Fibroblast of gingiva (primary cell): ENCODE measurements at regions not wholly inside any gene's neighbourhood (a gene's known extent, or its start where the extent isn't known, plus 50 kb on each side); places are given as distances from the start of the nearest gene placed in this dataset.

Source experiments
- DNase-seq: peaks from one replicate; pipeline ENCODE4 v3.0.0-alpha.2; 2011; ENCODE audit warnings: low read depth

DNA sequence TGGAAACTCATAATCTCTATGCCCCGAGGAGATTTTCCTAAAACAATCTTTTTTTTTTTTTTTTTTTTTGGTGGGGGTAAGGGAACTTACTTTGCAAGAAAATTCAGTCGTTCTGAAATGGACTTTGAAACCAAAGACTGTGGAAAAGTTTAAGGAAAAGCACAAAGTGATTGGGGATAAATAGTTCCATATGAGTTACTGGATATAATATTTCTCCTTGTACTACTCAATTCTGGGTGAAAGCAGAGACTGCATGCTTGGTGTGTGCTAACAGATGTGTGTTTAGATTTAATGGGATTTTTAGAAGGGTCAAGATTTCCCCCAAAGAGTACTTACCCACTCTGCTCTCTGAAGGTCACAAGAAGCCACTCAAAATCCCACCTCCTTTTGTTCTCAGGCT lies 204.9 kb upstream of the USP24 start:
- peak; percentile 67 for DNase-seq

DNA sequence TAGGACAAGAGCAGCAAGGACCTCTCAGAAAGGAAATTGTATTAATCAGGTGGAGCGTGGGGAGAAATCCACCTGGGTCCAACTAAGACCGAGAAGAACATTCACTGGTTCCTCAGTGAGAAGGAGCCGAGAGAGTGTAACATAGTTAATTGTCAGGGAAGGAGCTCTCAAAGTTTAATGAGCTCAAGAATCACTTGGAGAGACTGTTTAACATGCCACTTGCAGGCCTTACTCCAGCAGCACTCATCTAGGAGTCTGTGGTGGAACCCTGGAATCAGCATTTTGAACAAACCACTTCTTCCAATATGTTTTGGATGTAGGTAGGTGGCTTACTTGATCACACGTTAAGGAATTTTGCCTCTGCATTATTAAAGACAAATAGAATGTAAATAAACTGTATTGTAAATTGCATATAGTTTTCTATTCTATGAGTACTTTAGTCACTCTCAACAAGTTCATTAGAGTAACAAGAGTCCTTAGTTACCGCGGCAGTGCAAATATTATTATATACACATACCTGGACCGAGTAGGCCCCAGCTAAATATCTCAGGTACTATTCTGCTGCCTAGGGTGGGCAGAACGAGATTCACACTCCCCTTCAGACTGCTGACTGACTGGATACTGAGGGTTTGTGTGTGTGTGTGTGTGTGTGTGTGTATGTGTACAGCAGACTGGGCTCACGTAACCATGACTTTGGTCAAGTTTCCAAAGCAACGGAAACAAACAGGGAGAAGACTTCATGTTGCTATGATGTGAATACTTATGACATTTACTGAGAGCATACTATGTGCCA lies 203.2 kb upstream of the USP24 start:
- no peak for DNase-seq

GRCh38 chr1:55416164-55416842 lies 201.1 kb upstream of the USP24 start:
- no peak for DNase-seq

DNA sequence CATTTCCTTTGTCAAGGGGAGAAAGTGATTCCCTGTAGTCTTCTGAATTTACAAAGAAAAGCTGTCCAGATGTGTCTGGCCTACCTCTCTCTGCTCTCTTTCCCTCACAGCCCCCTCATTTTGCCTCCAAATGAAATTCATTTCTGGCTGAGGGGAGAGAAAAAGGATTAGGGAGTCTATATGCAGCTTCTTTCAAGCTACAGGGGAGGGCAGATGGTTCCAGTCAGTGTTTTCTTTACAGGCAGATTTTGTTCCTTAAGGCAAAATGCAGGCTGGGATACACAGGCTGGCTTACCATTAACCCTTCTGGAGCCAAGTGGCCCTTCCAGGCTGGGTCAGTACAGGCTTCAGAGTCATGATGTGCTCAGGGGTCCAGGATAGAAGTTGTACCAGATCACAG lies 198.1 kb upstream of the USP24 start:
- no peak for DNase-seq

DNA sequence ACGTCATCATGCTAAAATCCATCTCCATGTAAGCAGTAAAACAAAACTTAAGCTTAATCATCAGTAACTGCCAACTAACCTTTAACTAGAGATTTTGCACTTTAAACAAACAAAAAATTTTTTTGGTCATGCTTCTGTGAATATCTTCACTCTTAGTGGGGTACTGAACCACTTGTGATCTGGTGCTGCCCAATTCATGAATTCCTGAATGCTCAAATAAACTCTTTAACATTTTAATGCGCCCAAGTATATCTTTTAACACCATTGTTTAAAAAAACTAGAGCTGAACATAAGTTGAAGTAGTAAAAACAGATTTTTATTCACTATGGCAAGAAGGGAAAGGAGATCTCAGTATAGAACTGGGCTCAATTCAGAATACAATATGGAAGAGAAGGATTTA lies 196.9 kb upstream of the USP24 start:
- no peak for DNase-seq

GRCh38 chr1:55402671-55403464 lies 187.7 kb upstream of the USP24 start:
- peak; percentile 47 for DNase-seq

- DNase-seq, result peak; percentile 79
Measured at GRCh38 chr1:55402142-55402541, 187.0 kb upstream of the USP24 start.

- DNase-seq, result peak; percentile 94
Measured at GRCh38 chr1:55400508-55400907, 185.3 kb upstream of the USP24 start.

- DNase-seq, result peak; percentile 65
Measured at GRCh38 chr1:55399346-55399745, 184.2 kb upstream of the USP24 start.

DNA sequence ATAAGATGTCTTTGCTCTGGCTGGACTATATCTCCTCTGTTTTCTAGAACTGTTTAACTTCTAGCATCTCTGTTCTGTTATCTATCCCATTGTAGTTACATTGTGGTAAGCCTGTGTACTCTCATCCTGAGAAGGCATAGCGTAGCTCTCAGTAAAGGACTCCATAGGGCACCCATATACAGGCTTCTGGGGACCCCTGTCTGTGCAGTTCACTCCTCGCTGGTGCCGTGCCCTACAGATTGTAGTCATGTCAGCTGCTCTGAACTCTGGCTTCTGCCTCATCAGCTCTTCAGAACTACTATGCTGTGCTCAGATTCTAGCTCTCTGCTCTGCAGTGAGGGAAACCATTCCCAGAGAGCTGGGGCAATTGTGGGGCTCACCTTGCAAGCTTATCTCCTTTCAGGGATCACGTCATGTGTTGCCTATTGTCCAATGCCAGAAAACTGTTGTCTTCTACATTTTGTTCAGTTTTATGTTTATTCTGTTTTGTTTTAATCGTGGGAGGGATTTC lies 181.3 kb upstream of the USP24 start:
- DNase-seq, result no peak

DNA sequence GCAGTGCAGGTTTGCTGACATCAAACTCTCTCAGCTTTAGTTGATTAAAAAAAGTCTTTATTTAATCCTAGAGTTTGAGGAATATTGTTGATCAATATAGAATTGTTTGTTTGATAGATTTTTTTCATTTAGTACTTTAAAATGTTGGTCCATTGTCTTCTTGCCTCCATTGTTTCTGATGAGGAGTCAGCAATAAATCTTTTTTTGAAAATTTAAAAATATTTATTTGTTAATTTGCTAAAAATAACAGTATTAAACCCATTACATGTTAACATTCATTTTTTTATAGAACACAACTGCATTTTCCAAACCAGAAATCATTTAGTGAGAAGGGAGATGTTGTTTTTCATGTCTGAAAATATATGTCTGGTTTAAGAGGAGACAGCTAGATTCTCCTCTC lies 173.8 kb upstream of the USP24 start:
- no peak for DNase-seq

GRCh38 chr1:55387145-55387544 lies 172.0 kb upstream of the USP24 start:
- no peak for DNase-seq

- no peak for DNase-seq
Measured at GRCh38 chr1:55386456-55386855, 171.3 kb upstream of the USP24 start.

- no peak for DNase-seq
Measured at GRCh38 chr1:55385402-55386018, 170.3 kb upstream of the USP24 start.

- no peak for DNase-seq
Measured at GRCh38 chr1:55384637-55385036, 169.5 kb upstream of the USP24 start.

DNA sequence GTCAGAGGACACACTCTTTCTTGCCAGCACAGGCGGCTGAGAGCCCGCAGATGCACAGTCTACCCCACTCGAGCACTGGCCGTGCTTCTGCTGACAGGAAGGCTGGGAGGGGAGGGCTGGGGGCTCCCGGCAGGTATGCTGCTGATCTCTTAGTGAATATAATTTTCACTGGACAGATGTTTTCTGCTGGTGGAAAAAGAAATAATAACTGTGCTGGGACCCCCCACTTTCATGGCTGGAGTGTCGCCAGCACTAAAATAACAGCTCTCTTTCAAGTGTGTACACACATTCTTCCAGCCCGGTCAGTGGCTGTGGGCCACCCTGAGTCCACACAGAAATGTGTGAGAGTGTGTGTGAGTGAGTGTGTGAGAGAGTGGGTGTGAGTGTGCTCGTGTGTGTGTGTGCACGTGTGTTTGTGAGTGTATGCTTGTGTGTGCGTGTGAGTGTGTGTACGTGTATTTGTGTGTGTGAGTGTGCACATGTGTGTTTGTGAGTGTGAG lies 167.7 kb upstream of the USP24 start:
- DNase-seq, result no peak

DNA sequence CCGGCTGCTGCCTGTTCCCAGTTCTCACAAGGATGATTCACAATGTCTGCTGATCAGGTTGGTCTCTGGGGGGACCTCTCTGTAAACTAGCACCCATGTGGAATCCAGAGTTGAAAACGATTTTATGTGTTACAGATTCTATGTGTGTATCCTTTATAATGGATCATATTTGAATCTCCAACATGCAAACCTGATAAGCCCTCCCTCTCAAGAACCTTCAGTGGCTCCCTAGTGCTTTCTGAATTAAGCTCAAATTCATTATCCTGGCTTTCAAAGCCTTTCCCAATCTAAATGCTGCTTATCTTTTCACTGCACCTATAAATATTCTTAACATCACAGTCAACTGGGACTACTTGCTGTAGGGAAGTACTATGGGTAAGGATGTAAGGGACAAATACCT lies 166.8 kb upstream of the USP24 start:
- DNase-seq, result no peak

GRCh38 chr1:55381491-55381890 lies 166.3 kb upstream of the USP24 start:
- DNase-seq, result no peak

GRCh38 chr1:55380355-55380970 lies 165.3 kb upstream of the USP24 start:
- no peak for DNase-seq

GRCh38 chr1:55378582-55378981 lies 163.4 kb upstream of the USP24 start:
- peak; percentile 45 for DNase-seq

- DNase-seq, result no peak
Measured at GRCh38 chr1:55376897-55377296, 161.7 kb upstream of the USP24 start.
